Skin epidermis (tissue), 12 donors: ENCODE measurements at regions not wholly inside any gene's neighbourhood (a gene's known extent, or its start where the extent isn't known, plus 50 kb on each side); places are given as distances from the start of the nearest gene placed in this dataset.

Experiments
- H3K27ac ChIP-seq, 21 experiments: fragments of 200-600 bp; sonication (generic) in 11 of 21; one replicate each; pipeline ENCODE4 v1.5.0; 2020; ENCODE audit warnings: mild to moderate bottlenecking in 3 of 21, inconsistent platforms in 2 of 21, moderate library complexity in 2 of 21
- H3K4me3 ChIP-seq, 7 experiments: fragments of 200-600 bp; sonication (generic) in 2 of 7; one replicate each; pipeline ENCODE4 v1.5.0; 2020; ENCODE audit warnings: inconsistent platforms in 2 of 7, mild to moderate bottlenecking in 2 of 7, moderate library complexity in 1 of 7

- H3K4me3 ChIP-seq: no peak overlapping the region
- H3K27ac ChIP-seq: no peak overlapping the region
Observed at GRCh38 chr10:117690359-117690758, 147.8 kb downstream of the EMX2 start.

- Histone ChIP-seq H3K4me3 (no peak overlapping the region), H3K27ac (no peak overlapping the region)
Observed at GRCh38 chr10:117694190-117694589, 151.6 kb downstream of the EMX2 start.

- no peak overlapping the region for H3K4me3 ChIP-seq
- no peak overlapping the region for H3K27ac ChIP-seq
Observed at GRCh38 chr10:117697402-117697801, 154.9 kb downstream of the EMX2 start.

GRCh38 chr10:117698809-117699208 is 156.3 kb downstream of the EMX2 start:
- H3K27ac ChIP-seq: no peak overlapping the region
- no peak overlapping the region for H3K4me3 ChIP-seq

GRCh38 chr10:117699436-117700075 is 157.0 kb downstream of the EMX2 start:
- no peak overlapping the region for H3K27ac ChIP-seq
- H3K4me3 ChIP-seq: no peak overlapping the region

GRCh38 chr10:117710181-117710798 is 167.7 kb downstream of the EMX2 start:
- H3K4me3 ChIP-seq: no peak overlapping the region
- H3K27ac ChIP-seq: no peak overlapping the region

GRCh38 chr10:117716889-117717288 is 174.3 kb downstream of the EMX2 start:
- Histone ChIP-seq H3K27ac (no peak overlapping the region), H3K4me3 (no peak overlapping the region)

GRCh38 chr10:117718986-117719920 is 176.7 kb downstream of the EMX2 start:
- Histone ChIP-seq H3K27ac (no peak overlapping the region), H3K4me3 (no peak overlapping the region)

GRCh38 chr10:117720931-117721835 is 178.6 kb downstream of the EMX2 start:
- H3K4me3 ChIP-seq: no peak overlapping the region
- H3K27ac ChIP-seq: no peak overlapping the region

- H3K27ac ChIP-seq: no peak overlapping the region
- no peak overlapping the region for H3K4me3 ChIP-seq
Observed at GRCh38 chr10:117721873-117722272, 179.3 kb downstream of the EMX2 start.

GRCh38 chr10:117723343-117723742 is 180.8 kb downstream of the EMX2 start:
- H3K4me3 ChIP-seq: no peak overlapping the region
- H3K27ac ChIP-seq: no peak overlapping the region

GRCh38 chr10:117725993-117726392 is 183.4 kb downstream of the EMX2 start:
- no peak overlapping the region for H3K27ac ChIP-seq
- H3K4me3 ChIP-seq: no peak overlapping the region

- Histone ChIP-seq H3K4me3 (no peak overlapping the region), H3K27ac (no peak overlapping the region)
Observed at GRCh38 chr10:117726596-117727295, 184.2 kb downstream of the EMX2 start.

- H3K27ac ChIP-seq: no peak overlapping the region
Observed at GRCh38 chr10:117727421-117727820, 184.9 kb downstream of the EMX2 start.

GRCh38 chr10:117728087-117728486 is 185.5 kb downstream of the EMX2 start:
- Histone ChIP-seq H3K4me3 (no peak overlapping the region), H3K27ac (no peak overlapping the region)

More at GRCh38 chr10:117727421-117727820, 184.9 kb downstream of the EMX2 start:
- H3K4me3 ChIP-seq: no peak overlapping the region

GRCh38 chr10:117729156-117729555 is 186.6 kb downstream of the EMX2 start:
- H3K27ac ChIP-seq: no peak overlapping the region

GRCh38 chr10:117731121-117731791 is 188.7 kb downstream of the EMX2 start:
- no peak overlapping the region for H3K27ac ChIP-seq
- H3K4me3 ChIP-seq: no peak overlapping the region

More at GRCh38 chr10:117729156-117729555, 186.6 kb downstream of the EMX2 start:
- no peak overlapping the region for H3K4me3 ChIP-seq

GRCh38 chr10:117734731-117735405 is 192.3 kb downstream of the EMX2 start:
- H3K27ac ChIP-seq: no peak overlapping the region
- H3K4me3 ChIP-seq: no peak overlapping the region
